Nucleus accumbens (tissue), 56 donors: ENCODE measurements at regions not wholly inside any gene's neighbourhood (a gene's known extent, or its start where the extent isn't known, plus 50 kb on each side); places are given as distances from the start of the nearest gene placed in this dataset.

ENCODE experiments used
- DNase-seq, 56 donors: peaks; one replicate each; lab custom pipeline; 2025; lab: John Stamatoyannopoulos, UW

DNA sequence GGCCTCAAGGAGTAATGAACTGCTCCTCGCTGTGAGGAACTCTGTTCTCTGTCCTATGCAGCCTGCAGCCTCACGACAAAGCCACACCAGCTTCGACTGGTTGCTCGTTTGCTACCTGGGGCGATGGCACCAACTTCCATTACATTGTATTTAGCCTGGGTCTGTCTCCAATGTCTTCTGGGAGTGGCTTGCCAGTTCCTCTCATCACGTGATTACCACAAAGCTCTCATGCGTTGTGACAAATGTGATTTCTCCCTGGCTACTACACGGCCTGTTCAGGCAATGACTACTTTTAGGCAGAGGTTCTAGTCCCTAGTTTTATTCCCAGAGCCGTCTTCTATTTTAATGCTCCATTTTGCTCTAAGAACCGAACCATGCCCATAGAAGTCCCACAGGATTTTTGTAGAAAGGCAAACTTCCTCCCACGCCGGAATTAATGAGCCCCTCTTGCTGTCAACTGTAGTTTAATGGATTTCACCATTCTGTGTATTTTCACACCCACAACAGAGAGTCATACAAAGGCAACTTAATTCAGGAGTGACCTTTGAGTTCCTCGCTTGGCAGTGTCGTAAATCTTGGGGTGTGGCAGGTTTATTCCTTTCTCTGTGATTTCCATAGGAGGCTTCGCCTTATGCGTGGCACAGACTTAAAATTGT lies 351.9 kb downstream of the EFNB2 start:
- DNase-seq = no peak

DNA sequence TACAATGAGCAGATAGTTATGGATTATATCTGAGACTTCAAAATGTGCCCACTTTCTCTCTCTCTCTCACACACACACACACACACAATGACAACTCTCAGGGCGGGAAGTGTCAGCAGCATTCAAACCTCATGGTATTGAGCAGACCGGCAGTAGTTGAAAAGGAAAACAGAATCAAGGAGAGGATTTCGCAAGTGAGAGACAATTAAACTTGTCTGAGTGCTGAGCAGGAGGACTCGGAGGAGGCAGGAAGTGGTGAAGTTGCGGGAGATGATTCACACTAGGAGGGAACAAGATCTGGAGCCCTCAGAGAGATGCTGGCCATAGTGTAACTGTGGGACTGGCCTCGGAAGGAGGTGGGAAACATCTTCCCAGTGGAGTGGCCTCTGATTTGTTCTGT lies 353.1 kb downstream of the EFNB2 start:
- no peak for DNase-seq

DNA sequence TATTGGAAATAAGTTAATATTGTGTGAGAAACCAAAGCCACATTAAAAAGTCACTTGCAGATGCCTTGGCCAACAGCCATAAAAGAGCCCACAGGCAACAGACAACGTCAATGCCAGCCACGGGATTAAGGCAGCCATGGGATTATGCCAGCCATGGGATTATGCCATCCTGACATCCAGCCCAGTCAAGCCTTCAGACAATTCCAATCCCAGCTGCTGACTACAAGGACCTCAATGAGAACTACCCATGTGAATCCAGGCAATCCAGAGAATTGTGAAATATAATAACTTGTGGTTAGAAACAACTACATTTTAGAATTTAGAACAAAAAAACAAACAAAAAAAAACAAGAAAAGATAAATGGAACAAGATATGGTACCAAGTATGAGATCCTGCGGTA lies 356.6 kb downstream of the EFNB2 start:
- no peak for DNase-seq

DNA sequence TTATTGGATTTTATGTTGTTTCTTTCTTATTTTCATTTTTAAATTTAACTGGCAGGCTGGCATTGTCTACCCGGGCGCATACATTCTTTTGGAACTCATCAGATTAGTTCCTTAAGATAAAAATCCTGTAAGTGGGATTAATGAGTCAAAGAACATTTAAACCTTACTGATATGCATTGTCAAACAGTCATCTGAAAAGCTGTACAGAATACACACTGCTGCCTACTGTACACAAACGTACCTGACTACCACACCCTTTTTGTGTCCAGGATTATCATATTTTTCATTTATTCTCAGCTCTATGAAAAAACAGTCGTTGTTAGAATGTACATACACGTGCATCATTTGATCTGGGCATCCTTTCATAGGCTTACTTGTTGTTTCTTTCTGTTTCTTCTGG lies 358.3 kb downstream of the EFNB2 start:
- no peak for DNase-seq

DNA sequence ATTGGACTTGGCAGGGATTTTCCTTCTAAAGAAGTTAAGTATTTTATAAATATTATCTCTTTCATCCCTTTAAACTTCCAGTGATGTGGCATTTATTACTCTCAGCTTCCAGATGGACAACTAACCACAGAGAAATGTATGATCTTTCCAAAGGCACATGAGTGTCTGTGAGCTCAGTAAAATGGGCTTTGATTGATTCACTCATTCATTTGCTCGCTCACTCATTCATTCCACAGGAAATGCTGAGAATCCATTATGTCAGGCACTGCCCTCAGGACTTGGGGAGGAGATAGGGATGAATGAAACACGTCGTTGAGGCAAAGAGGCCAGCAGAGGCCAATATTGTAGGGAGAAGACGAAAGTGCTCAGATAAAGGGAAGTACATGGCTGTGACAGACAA lies 359.3 kb downstream of the EFNB2 start:
- DNase-seq = no peak

DNA sequence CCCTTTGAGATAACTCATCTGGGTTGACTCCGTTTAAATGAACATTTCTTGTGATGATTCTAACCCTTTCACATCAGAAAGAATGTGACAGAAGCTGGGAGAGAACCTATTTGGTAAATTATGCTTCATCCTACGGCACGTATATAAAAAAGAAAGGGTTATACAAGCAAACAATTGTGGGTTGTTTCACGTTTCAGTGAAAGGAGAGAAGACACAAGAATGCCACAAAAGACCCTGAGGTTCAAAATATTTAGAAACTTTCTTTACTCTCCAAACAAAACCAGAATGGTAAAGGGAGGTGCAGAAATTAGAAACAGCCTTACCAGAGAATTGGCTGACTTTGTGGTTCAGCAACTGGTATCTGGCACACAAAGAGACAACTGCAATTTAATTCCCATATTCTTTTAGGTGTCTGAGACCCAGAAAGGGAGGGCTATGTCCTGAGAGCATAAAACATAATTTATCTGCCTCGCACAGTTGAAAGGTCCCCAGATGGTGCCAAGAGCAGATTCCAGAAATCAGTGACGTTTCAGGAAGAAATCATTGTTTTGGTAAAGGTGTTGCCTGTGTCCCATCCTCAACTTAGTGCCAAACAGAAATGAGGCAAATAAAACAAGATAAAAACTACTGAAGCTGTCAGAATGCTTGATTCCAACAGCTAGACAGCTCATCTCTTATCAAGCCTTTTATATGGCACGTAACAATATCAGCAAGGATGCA lies 361.4 kb downstream of the EFNB2 start:
- no peak for DNase-seq

DNA sequence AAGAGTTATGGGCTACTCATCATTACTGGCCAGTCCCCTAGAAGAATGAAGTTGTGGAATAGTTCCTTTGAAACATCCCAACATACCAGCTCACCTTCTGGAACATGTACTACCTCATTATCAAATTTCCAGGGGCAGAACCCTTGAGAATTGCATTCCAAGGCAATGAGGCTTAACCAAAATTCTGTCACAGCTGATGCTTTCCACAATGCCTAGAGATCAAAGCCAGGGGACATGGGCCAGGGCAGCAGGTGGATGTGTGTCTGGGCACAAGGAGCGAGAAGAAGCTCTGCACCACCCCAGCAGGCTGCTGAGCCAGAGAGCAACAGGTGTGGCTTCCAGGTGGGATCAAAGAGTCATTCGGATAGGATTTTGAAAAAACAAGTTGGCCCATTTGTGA lies 362.1 kb downstream of the EFNB2 start:
- DNase-seq = no peak

DNA sequence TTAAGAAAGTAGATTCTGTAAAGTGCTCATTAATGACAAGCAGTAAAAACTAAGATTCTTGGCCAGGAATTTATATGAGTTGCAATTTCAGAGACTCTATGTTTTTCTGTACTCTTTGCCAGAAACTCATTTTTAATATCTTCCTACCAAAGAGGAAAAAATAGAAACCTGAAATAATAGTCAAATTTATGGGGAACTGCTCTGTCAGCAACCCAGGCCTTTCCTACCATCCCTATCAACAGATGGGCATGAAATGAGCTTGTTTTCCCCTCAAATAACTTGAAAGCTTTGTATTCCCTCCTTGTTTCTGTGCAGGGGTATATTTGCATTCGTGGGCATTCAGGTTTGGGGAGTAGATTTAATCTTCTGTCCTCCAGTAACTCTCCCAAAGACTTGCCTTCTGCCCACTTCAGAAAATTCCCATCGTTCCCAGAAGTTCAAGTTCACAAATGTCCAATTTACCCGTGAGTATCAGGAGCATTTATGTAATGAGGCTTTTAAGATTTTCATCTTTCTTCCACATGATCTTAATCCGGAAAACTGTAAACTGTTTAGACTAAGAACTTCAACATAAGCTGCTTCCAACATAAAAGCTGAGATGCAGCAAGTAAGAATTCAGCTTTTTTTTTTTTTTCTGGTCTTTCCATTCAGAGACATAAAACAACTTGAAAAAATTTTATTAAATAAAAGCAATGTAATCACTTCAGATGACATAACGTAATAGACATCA lies 363.1 kb downstream of the EFNB2 start:
- DNase-seq = no peak

DNA sequence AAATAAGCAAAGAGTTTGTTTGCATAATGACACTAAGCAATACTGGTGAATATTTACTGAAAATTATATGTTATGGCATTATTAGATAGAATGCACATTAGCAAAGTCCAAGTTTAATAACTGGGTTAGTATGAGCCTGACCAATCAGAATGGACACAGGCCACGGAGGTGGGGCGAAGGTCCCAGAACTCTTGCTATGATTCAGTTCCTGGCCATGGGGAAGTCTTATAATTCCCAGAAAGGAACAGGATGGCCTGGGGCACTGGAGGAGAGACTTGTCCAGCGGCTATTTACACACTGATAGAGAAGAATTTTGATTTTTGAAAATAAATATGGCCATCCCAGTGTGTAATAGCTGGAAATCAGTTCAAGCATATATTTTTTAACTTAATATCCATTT lies 372.0 kb downstream of the EFNB2 start:
- DNase-seq = no peak

DNA sequence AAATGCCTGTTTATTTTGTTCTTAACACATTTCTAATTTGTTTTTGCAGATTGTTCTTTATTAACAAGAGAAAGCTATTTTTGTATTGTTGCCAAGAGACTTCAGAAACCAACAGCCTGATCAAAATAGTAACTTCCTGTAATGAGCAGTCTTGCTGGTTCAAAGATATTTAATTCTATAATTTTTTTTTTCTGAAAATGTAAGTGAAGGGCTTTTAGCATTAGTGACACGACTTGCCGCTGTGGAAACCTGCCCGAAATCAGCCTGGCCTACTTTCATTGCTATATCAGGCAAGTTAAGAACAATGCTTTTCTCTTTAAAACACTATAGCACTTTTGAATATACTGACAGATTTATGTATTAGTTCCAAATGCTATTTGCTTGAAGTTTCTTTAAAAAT lies 374.3 kb downstream of the EFNB2 start:
- peak in 1 of 56 donors; percentile 18 for DNase-seq

DNA sequence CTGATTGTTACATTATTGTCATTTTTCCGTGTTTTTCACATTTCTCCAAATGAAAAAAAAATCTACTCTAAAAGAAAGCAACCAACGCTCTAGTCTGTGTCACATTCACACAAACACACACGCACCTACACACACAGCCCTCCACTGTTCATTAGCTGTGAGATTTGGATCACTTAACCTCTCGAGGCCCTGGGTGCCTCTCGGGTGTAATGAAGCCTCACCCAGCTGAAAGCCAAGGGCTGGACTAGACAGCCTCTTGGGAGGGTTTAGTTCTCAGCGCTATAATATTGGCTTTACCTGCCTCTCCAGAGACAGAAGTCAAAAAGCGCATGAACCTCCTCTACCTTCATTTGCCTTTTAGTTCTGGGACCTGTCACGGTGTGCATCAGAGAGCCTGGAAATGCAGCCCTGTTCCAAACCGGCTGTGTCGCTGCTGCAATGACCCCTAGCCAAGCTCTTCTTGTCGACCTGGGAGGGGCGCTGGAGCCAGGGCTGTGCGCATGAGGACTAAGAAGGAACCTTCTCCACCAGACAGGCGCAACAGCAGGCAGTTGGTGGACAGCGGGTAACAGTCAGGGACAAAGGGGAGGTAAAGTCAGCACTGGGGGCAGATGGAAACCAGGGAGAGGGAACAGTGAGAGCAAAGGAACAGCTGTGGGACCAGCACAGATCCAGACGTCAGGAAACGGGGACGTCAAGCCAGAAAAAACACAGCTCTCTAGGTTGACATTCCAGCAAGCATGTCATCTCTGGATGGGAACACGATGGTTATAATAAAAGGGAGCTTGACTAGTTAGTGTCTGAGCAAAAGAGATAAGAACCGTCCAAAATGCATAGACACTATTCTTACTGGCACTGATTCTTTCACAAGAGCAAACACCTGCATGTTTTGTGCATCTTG lies 375.9 kb downstream of the EFNB2 start:
- DNase-seq = no peak

DNA sequence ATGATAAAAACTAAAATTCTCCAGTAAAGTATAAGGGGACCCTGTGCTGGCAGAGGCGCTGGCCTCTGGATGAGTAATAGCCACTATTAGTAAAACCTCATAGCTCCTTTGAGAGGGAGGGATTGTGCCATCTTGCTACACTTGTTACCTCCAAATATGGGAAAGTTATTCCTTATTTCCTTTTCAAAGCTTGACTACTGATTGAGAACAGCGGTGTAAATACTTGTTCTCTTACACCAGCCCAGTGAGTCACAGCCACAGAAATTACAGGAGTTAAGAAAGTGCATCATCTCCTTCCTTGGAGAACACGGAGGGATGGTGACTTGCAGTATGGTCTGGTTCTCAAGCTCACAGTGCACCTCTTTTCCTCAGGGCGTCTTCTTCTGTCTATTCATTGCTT lies 379.0 kb downstream of the EFNB2 start:
- peak in 1 of 56 donors; percentile 19 for DNase-seq

DNA sequence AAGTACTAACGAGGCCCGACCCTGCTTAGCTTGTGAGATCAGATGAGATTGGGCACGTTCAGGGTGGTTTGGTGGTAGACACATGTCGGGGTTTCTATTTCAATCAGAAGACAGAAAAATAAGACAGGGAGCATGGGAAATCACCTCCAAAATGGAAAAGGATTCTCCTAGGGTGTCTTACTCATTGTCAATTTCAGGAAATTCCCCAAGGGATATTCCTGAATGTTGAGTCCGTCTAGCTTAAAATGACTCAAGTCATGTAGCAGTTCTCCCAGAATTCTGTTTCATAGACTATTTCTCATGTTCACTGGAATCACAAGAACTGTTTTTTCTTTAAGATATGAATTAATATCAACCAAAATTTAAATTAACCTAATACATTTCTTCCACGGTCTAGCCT lies 380.1 kb downstream of the EFNB2 start:
- no peak for DNase-seq

DNA sequence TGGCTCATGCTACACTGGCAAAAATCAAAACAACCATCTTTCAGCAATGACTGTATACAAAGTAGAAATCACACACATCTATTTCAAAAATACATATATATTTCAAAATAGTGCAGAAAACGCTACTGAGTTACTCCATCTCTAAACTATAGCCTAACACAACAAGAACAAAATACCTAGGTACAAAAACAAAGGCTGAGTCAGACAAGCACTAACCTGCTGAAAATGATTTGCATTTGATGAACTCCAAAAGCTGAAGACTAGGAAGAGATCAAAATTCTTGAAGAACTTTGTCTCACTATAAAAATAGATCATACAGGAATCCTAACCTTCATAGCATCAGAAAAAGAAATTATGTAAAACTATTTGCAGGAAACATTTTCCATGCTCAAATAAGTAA lies 381.6 kb downstream of the EFNB2 start:
- DNase-seq = no peak

DNA sequence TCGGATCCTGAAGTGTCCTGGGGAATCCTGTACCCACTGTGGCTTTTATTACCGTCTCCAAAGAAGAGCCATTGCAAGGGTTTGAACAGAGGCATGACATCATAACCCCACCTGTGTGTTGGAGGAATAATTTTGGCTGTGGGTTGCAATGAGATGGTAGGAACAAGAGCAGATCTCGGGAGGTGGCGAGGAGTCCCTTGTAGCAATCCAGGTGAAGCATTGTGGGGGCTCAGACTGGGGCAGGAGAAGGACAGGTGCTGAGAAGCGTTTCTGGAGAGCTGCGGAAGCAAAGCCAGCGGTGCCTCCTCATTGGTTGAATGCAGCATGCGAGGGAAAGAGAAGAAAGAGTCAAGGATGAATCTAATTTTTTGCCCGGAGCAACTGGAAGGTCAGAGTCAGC lies 382.4 kb downstream of the EFNB2 start:
- peak in 2 of 56 donors; percentile 2 to 12 for DNase-seq

DNA sequence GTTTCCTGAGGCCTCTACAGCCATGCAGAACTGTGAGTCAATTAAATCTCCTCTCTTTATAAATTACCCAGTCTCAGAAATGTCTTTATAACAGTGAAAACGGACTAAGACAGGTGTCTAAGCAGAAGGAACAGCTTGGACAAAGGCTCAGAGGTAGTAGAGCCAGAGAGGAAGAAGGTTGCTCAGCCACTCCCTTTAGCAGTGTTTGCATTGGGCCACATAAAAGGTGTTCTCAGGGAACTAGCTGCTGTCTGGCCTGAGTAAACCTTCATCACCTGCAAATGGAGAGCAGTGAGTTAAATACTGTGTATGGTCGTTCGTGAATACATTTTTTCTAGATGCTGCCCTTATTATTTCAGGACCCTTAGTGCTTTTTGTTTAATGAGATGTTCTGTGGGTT lies 383.4 kb downstream of the EFNB2 start:
- DNase-seq = no peak

DNA sequence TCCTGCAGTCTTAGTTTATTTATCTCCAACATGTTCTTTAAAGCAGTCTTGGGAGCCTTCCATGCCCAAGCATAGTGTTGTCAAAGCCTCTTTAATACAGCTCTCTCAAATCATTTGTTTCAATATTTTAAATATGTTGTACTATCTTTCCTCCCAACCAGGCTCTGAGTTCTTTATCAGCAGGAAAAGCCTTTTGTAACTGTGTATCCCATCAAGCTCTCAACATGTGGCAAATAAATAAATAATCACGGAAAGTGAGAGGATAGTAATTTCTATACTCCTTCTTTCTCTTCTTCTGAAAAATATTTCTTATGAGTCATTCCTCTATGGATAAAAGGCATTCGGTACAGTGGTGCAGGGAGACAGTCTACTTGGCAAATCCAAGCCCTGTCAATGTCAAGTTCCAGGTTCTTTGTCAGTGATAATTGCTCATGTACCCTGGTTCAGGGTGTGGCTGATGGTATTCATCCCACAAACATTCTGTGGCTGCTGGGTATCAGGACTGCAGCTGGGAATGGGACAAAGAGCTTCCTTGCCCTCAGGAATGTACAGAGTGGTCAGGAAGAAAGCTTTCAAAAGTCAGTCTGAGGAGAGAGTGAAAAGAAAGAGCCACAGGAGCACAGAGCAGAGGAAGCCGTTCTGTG lies 384.3 kb downstream of the EFNB2 start:
- DNase-seq = peak in 1 of 56 donors; percentile 4

DNA sequence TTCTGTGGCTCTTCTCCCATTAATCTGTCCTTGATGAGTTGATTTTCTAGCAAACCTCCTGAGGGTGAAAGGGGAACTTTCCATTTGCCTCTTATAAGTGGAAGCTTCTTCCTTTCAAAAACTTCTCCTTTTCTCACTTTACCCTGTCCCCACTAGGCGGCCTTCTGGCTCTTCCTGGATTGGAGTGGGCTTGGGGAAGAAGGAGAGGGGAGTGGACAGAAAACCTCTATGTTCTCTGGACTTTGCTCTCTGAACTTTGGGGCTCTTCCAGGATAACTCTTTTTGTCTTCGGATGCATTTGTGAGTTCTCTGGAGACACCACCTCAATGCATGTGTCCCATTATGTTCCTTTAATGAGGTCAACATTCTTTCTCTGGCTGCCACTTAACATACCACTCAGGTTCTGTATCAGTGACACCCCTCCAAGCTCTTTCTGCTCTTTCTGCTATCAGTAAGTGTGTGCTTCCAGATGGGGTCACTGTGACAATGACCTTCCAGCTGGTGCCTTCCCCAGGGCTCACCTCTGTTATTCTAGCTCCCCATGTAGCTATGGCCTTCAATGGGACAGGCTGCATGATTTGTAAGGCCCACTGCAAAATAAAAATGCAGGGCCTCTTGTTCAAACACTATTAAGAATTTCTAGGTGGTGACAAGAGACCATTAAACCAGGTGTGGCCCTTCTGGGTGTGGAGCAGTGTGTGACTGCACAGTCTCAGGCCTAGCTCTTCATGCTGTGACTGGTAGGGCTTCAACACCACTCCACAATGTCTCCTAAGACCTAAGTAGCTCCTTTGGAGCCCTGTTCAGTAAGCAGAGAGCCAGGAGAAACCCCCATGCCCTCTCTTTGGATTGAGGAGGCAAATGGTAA lies 389.2 kb downstream of the EFNB2 start:
- no peak for DNase-seq

DNA sequence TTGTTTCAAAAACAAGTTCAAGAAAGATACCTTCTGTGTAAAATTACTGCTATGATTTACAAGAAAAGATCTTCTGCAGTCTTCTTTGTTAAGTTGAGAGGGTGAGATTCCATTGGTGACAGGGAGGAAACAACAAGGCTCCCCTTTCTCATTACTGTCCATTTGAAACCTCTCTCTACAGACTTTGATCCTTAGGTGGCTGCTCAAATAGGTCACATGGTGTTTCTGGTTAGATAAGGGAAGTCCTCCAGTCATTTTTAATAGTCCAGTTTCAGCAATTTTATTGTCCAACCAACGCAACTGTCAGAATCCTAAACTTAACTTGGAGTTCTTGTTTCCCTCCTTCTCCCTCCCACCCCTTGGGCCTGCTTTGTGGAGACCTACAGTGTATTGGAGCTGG lies 390.4 kb downstream of the EFNB2 start:
- DNase-seq = no peak
